Astrocyte of the cerebellum (primary cell): ENCODE measurements at regions not wholly inside any gene's neighbourhood (a gene's known extent, or its start where the extent isn't known, plus 50 kb on each side); places are given as distances from the start of the nearest gene placed in this dataset.

Source experiments
- DNase-seq: peaks from one replicate; pipeline ENCODE4 v3.0.0-alpha.2; 2011; ENCODE audit warnings: low read depth
- H3K4me3 ChIP-seq: 2 replicates; pipeline ENCODE4 v1.5.1; 2011; ENCODE audit warnings: mild to moderate bottlenecking, low read depth, low read length, moderate library complexity
- CTCF ChIP-seq: IDR thresholded peaks from 2 replicates; pipeline ENCODE4 v1.5.1; 2012; ENCODE audit warnings: low read length, low read depth, moderate library complexity, mild to moderate bottlenecking; ENCODE audit errors: missing control alignments
- in situ Hi-C: cut with HindIII; loops from 2 replicates; pipeline ENCODE4 v1.10.0; 2017; ENCODE audit warnings: low sequenced_read_pairs

GRCh38 chr4:177041356-177041755 lies 248.6 kb upstream of the VEGFC start:
- no peak for TF ChIP-seq CTCF
- in situ Hi-C loops = loop anchor here (10.0 to 25.0 kb wide), 2 partner anchors 254 to 657 kb away; partner anchors contain the start of gene VEGFC
- no peak overlapping the region for H3K4me3 ChIP-seq
- DNase-seq = no peak

GRCh38 chr4:177047070-177047850 lies 254.5 kb upstream of the VEGFC start:
- peak; percentile 72 for DNase-seq
- TF ChIP-seq CTCF = peak; percentile 84
- in situ Hi-C loops = loop anchor here (10.0 to 25.0 kb wide), 2 partner anchors 260 to 662 kb away; partner anchors contain the start of gene VEGFC
- H3K4me3 ChIP-seq = no peak overlapping the region

- no peak overlapping the region for H3K4me3 ChIP-seq
- no peak for TF ChIP-seq CTCF
- no peak for DNase-seq
- in situ Hi-C loops = loop anchor here (10.0 to 25.0 kb wide), 2 partner anchors 261 to 663 kb away; partner anchors contain the start of gene VEGFC
Observed at GRCh38 chr4:177047851-177048174, 255.1 kb upstream of the VEGFC start.

GRCh38 chr4:177051473-177052060 lies 258.1 kb upstream of the NEIL3 start:
- TF ChIP-seq CTCF = peak; percentile 20
- no peak for DNase-seq
- in situ Hi-C loops = no loop called here

GRCh38 chr4:177052211-177052934 lies 257.3 kb upstream of the NEIL3 start:
- no peak for DNase-seq
- H3K4me3 ChIP-seq = no peak overlapping the region
- no peak for TF ChIP-seq CTCF
- in situ Hi-C loops = no loop called here

More at GRCh38 chr4:177051473-177052060, 258.1 kb upstream of the NEIL3 start:
- no peak overlapping the region for H3K4me3 ChIP-seq

- no peak for TF ChIP-seq CTCF
- DNase-seq = no peak
- in situ Hi-C loops = no loop called here
- no peak overlapping the region for H3K4me3 ChIP-seq
Observed at GRCh38 chr4:177057186-177057585, 252.5 kb upstream of the NEIL3 start.
